HG03095 (cell line): ENCODE measurements at regions not wholly inside any gene's neighbourhood (a gene's known extent, or its start where the extent isn't known, plus 50 kb on each side); places are given as distances from the start of the nearest gene placed in this dataset.

Experiments used
- ATAC-seq: cut with Tn5 transposase; IDR thresholded peaks from one replicate; pipeline ENCODE4 v1.9.1; 2021; ENCODE audit warnings: moderate library complexity; ENCODE audit not compliant: unreplicated experiment

GRCh38 chr18:72368308-72368707 lies 175.8 kb downstream of the CBLN2 start:
- ATAC-seq = no peak

DNA sequence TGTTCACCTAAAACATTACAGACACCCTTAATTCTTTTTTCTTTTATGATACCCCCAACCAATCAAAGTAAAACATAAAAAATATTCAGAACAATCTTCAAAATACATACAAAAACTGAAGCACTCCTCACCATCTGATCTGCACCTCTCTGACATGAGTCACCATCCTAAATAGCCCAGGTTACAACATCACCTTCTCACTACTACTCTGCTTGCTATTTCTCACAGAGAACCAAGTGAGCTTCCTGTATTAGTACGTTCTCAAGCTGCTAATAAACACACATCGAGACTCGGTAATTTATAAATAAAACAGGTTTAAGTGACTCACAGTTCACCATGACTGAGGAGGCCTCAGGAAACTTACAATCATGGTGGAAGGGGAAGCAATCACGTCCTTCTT lies 183.5 kb downstream of the CBLN2 start:
- ATAC-seq = no peak

DNA sequence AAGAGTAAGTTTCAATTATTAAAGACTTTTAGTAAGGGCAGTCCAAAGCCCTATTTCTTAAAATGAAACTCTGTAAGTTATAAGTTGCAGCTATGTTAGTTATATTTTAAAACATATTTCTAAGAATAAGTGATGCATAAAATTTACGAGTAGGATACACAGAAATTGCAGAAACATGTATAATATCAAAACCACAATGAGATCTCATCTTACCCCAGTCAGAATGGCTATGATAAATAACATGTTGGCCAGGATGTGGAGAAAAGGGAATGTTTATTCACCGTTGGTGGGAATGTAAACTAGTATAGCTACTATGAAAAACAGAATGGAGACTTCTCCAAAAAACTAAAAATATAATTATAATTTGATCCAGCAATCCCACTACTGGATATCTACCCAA lies 201.2 kb downstream of the CBLN2 start:
- no peak for ATAC-seq

DNA sequence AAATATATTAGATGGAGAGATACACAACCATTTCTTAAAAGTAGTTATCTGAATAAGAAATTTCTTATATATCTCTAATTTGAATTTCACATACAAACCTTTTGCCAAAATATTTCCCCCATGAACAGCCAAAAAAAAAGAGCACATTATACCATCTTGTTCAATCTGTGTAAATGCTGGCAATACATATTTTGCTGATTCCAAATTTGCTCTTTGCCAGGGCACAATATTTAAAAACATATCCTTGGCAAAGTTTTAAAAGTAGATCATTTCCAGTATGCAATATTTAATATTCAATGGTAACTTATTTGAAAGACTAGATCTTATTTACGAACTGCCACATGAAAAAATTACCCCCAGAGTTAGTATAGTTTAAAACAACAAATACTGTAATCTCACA lies 204.2 kb downstream of the CBLN2 start:
- ATAC-seq = no peak

GRCh38 chr18:72336786-72337185 lies 207.4 kb downstream of the CBLN2 start:
- ATAC-seq = no peak

DNA sequence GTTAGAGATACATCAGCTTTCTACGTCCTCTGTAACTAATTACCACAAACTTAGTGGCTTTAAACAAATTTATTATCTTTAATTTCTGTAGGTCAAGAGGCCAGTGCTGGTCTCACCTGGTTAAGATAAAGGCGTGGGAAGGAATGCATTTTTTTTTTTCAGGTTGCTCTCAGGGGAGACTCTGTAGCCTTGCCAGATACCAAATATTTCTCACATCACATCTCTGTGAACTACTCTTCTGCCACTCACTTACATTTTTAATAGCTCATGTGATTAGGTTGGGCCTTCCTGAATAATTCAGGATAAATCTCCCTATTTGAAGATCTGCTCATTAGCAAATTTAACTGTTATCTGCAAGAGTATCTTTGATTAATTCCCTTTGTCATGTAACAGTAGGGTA lies 214.6 kb downstream of the CBLN2 start:
- no peak for ATAC-seq

GRCh38 chr18:72325307-72325706 lies 218.8 kb downstream of the CBLN2 start:
- no peak for ATAC-seq

DNA sequence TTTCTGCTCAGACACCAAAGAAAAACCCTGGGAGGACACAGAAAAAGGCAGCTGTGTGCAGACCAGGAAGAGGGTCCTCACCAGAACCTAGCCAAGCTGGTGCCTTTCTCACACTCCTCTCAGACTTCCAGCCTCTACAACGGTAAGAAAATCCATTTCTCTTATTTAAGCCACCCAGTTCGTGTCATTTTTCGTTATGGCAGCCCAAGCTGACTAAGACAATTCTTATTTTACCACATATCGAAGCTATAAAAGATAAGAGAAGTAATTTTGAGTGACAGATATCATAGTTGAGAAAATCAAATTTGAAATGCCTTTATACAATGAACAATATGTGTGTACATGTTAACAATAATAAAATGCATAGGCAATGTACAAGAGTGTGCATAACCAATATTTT lies 219.5 kb downstream of the CBLN2 start:
- no peak for ATAC-seq

DNA sequence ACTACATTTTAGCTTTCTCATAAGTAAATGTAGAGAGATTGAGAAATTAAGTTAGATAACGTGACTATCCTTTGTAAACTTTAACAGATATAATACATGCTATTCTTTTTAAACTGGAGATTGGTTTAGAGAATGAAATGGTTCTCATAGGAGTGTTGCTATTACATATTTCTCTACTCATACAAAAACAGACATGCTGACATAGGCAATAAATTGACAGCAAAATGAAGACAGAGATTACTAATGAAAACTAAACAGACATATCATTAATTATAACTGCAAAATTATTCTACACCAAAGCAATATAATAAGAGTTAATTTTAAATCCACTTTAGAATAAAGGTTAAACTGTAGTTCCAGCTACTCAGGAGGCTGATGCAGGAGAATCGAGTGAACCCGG lies 227.6 kb downstream of the CBLN2 start:
- ATAC-seq = no peak

DNA sequence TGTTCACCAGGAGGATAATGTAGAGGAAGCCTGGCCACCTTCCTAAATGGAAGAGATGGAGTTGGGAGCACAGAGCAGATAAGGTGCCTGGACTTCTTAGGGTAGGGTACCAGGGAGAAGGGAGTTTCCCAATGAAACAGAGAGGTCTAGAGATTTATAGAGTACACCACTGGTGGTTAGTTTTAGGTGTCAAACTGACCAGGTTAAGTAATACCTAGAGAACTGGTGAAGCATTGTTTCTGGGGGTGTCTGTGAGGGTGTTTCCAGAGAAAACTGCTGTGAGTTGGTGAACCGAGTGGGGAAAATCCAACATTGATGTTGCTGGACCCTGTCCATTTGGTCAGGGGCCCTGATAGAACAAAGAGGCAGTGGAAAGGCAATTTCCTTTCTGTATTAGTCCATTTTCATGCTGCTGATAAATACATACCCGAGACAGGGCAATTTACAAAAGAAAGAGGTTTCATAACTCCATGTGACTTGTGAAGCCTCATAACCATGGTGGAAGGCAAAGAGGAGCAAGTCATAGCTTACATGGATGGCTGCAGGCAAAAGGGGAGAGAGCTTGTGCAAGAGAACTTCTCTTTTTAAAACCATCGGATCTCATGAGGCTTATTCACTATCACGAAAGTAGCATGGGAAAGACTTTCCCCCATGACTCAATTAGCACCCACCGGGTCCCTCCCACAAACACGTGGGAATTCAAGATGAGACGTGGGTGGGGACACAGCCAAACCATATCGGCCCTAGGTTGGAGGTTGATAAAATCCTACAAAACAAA lies 260.8 kb downstream of the CBLN2 start:
- no peak for ATAC-seq

DNA sequence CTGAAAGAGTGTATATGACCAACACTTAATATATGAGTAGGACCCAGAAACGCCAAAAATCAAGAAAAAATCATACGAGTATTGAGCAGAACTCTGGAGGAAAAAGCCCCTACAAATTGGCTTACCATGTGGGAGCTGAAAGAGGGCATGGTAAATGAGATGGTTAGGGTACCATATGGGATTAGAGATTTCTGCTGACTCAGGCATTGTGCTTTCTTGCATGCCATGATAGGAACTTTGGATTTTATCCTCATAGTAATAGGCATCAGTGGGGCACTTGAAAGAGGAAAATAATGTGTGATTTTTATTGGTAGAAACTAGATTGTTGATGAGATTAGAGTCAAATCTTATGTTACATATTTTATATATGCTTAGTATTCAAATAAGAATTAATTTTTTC lies 271.1 kb downstream of the CBLN2 start:
- ATAC-seq = no peak

DNA sequence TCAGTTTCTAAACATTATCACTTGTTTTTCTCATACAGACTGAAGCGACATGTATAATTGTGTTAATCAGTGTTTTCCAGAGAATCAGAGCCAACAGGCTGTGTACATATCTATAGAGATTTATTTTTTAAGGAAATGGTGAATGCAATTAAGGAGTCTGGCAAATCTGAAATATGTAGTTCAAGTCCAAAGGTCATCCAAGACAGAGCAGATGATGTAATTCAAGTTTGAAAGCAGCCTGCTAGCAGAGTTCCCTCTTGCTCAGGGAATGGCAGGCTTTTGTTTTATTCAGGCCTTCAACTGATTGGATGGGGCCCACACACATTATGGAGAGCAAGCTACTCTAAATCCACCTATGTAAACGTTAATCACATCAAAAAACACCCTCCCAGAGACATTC lies 282.6 kb downstream of the CBLN2 start:
- no peak for ATAC-seq

DNA sequence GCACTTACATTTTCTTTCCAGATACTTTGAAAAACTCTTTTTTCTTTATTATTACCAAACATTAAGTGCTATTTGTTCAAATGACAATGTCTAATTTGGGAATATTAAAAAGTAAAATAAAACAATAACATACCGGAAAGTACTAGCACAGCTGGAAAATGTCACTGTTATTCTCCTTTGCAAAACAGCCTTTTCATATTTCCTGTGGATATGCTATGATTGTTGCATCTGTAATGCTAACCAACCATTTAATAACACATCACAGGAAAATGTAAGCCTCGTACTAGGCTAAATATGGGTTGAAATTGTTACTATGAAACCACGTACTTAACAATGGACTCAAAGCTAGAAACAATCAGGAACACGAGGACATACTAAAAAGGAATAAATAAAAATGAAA lies 298.1 kb downstream of the CBLN2 start:
- ATAC-seq = no peak

DNA sequence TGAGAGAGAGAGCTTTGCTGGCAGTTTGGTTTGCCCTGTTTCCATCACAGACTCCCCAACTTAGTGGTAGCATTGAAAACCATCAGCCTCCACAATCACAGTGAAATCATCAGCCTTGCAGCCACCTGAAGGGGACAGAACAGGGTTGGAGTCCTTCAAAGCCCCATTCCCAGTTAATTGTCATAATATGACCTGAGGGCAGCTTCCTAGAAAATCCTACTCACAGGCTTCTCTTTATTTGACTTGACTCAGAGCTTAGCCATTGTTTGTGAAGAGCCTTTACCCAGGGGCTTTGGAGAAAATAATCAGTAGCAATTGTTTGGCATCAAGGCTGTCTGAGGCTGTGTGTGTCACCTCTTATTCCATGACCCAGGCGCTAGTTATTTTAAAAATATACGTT lies 308.7 kb downstream of the CBLN2 start:
- no peak for ATAC-seq

DNA sequence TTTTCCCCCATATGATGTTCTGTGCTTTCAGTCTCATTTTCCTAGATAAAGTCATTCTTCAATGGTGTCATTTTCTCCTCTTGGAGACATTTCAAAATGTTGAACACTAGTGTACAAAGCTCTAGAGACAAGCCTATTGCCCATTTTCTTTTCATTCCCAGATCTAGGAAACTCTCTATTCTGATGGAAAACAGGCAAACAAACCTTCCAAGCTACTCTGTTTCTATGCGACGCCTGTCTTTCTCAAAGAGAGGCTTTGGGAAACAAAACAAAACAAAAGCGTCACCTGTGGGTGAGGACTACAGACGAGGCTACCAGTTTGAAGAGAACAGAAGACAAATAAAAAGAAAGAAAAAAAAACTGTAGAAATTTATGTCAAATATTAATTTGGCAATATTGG lies 311.0 kb downstream of the CBLN2 start:
- no peak for ATAC-seq

DNA sequence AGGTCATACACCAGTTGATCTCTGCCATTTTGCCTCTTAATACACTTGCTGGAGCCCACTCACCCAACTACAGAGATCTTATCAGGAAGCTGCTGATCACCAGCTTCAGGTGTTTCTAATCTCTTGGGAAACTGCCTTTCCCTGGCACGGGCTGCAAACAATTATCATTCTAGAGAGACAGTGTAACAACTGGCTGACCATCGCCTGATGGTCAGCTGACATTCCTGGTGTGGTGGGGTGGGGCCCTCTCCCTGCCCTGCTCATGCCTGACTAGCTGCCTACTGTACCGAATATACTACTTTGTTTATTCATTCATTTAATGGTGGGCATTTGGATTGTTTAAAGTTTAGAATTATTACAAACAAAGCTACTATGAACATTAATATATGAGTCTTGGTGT lies 311.5 kb downstream of the CBLN2 start:
- ATAC-seq = no peak

- ATAC-seq = no peak
Measured at GRCh38 chr18:72225958-72226357, 318.2 kb downstream of the CBLN2 start.

GRCh38 chr18:72223733-72224132 lies 320.4 kb downstream of the CBLN2 start:
- ATAC-seq = no peak

DNA sequence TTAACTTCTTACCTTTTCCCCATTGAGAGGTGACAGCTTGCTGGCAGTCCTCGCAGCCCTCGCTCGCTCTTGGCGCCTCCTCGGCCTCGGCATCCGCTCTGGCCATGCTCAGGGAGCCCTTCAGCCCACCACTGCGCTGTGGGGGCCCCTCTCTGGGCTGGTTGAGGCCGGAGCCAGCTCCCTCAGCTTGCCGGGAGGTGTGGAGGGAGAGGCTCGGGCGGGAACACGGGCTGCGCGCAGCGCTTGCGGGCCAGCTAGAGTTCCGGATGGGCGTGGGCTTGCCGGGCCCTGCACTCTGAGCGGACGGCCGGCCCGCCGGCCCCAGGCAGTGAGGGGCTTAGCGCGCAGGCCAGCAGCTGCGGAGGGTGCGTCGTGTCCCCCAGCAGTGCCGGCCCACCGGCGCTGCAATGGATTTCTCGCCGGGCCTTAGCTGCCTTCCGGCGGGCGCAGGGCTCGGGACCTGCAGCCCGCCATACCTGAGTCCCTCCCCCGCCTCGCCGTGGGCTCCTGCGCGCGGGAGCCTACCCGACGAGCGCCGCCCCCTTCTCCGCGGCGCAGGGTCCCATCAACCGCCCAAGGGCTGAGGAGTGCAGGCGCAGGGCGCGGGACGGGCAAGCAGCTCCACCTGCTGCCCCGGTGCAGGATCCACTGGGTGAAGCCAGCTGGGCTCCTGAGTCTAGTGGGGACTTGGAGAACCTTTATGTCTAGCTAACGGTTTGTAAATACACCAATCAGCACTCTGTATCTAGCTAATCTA lies 335.0 kb downstream of the CBLN2 start:
- ATAC-seq = no peak

- ATAC-seq = no peak
Measured at GRCh38 chr18:72207280-72207679, 336.9 kb downstream of the CBLN2 start.

- no peak for ATAC-seq
Measured at GRCh38 chr18:72206814-72207213, 337.3 kb downstream of the CBLN2 start.

GRCh38 chr18:72201032-72201431 lies 343.1 kb downstream of the CBLN2 start:
- ATAC-seq = no peak

DNA sequence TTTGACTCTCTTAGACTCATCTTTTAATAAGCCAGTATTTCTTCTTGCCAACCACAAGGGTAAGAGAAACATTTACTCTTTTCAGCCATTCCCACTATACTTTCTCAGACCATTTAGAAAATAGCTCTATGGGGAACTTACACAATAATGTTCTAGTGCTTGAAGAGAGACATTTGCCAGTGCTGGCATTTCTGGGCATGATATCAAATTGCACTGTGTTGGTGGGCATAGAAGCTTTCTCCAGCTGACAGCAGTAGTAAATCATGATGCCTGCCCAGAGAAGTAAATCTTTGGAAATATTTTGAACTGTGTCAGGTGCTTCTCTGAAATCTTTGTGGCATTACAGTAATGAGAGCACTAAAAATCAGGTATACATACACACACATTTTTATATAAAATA lies 346.6 kb downstream of the CBLN2 start:
- no peak for ATAC-seq
